Inflammatory macrophage treated with lipopolysaccharide for 1 hour (primary cell): ENCODE measurements at regions not wholly inside any gene's neighbourhood (a gene's known extent, or its start where the extent isn't known, plus 50 kb on each side); places are given as distances from the start of the nearest gene placed in this dataset.

Experiments used
- DNase-seq, 2 donors: peaks; one replicate each; pipeline ENCODE4 v3.0.0-alpha.2; 2020 to 2022

- DNase-seq, result no peak
Observed at GRCh38 chr3:147760941-147761340, 351.8 kb downstream of the ZIC1 start.

GRCh38 chr3:147773116-147773630 lies 364.0 kb downstream of the ZIC1 start:
- no peak for DNase-seq

- DNase-seq, result no peak
Observed at GRCh38 chr3:147775411-147775810, 366.2 kb downstream of the ZIC1 start.

GRCh38 chr3:147775816-147776530 lies 366.8 kb downstream of the ZIC1 start:
- no peak for DNase-seq

GRCh38 chr3:147793841-147794240 lies 384.7 kb downstream of the ZIC1 start:
- no peak for DNase-seq

- DNase-seq, result no peak
Observed at GRCh38 chr3:147794596-147794995, 385.4 kb downstream of the ZIC1 start.

GRCh38 chr3:147795418-147795817 lies 386.3 kb downstream of the ZIC1 start:
- no peak for DNase-seq

GRCh38 chr3:147797095-147797494 lies 387.9 kb downstream of the ZIC1 start:
- no peak for DNase-seq

- DNase-seq, result no peak
Observed at GRCh38 chr3:147799601-147800000, 390.4 kb downstream of the ZIC1 start.

- no peak for DNase-seq
Observed at GRCh38 chr3:147807776-147808175, 398.6 kb downstream of the ZIC1 start.

GRCh38 chr3:147809206-147809605 lies 400.0 kb downstream of the ZIC1 start:
- no peak for DNase-seq

- no peak for DNase-seq
Observed at GRCh38 chr3:147812186-147812911, 403.2 kb downstream of the ZIC1 start.

GRCh38 chr3:147813256-147813655 lies 404.1 kb downstream of the ZIC1 start:
- DNase-seq, result no peak

GRCh38 chr3:147816752-147817151 lies 407.6 kb downstream of the ZIC1 start:
- no peak for DNase-seq

- no peak for DNase-seq
Observed at GRCh38 chr3:147832611-147833010, 423.4 kb downstream of the ZIC1 start.

GRCh38 chr3:147836330-147836729 lies 427.2 kb downstream of the ZIC1 start:
- DNase-seq, result no peak

GRCh38 chr3:147838652-147839051 lies 429.5 kb downstream of the ZIC1 start:
- DNase-seq, result no peak

GRCh38 chr3:147843331-147843730 lies 434.2 kb downstream of the ZIC1 start:
- no peak for DNase-seq

GRCh38 chr3:147846293-147846692 lies 437.1 kb downstream of the ZIC1 start:
- no peak for DNase-seq

GRCh38 chr3:147846854-147847478 lies 437.8 kb downstream of the ZIC1 start:
- DNase-seq, result no peak

GRCh38 chr3:147851062-147851461 lies 441.9 kb downstream of the ZIC1 start:
- DNase-seq, result no peak

- no peak for DNase-seq
Observed at GRCh38 chr3:147854542-147854941, 445.4 kb downstream of the ZIC1 start.

GRCh38 chr3:147864754-147865354 lies 455.7 kb downstream of the ZIC1 start:
- DNase-seq, result no peak
